ENCODE measurements at regions not wholly inside any gene's neighbourhood (a gene's known extent, or its start where the extent isn't known, plus 50 kb on each side); places are given as distances from the start of the nearest gene placed in this dataset.
A peak's percentile ranks its signal among the peaks of the same experiment; 100 is the strongest.
"Not testable (repeated sequence)": the region's sequence is repeated elsewhere in the genome, so short reads cannot be mapped to it uniquely, and the experiment has no call there.

DNA sequence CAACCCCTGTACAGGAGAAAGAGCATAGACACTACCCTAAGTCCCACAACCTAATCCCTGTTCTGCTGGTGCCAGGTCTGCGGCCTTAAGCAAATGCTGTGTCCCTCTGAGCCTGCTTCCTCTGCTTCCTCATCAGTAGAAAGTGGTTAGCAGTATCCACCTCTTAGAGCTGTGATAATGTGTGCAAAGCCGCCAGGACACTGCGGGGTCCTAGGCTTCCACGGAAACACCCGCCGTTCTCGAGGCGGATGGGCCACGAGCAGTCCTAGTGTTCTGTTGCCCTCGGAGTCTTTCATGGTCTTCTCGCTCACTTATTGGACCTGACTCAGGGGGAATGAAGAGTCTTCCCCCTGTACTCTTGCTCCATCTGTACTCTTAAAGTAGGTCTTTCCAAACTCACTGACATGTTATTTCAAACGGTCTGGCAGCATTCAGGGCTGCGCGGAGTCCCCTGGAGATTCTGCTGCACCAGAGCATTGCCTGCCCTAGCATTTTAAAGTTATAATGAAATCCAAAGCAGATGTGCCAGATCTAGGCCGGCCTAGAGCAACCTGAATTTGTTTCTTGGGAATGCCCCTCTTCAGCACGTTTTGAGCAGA lies 107.2 kb upstream of the ZNF236 start:
- no peak for DNase-seq

DNA sequence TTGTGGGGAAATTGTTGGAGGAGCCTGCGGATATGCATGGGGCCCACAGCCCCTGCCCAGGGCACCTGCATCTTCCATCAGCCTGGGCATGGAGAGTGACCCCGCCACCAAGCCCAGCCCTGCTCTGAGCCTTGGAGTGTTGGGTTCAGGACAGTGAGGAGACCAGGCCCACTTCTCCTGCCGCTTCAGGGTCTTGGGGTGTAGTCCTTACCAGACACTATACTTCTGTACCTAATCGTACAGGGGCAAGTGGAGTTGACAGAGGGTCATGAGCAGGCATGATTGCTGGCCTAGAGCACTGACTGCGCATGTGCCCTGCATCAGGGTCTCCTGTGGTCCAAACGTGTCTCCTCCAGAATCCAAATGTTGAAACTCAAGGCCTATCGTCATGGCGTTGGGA lies 108.9 kb upstream of the ZNF236 start:
- DNase-seq = no peak

- DNase-seq = no peak
These were observed 109.7 kb upstream of the ZNF236 start for GRCh38 chr18:76712511-76713140.

DNA sequence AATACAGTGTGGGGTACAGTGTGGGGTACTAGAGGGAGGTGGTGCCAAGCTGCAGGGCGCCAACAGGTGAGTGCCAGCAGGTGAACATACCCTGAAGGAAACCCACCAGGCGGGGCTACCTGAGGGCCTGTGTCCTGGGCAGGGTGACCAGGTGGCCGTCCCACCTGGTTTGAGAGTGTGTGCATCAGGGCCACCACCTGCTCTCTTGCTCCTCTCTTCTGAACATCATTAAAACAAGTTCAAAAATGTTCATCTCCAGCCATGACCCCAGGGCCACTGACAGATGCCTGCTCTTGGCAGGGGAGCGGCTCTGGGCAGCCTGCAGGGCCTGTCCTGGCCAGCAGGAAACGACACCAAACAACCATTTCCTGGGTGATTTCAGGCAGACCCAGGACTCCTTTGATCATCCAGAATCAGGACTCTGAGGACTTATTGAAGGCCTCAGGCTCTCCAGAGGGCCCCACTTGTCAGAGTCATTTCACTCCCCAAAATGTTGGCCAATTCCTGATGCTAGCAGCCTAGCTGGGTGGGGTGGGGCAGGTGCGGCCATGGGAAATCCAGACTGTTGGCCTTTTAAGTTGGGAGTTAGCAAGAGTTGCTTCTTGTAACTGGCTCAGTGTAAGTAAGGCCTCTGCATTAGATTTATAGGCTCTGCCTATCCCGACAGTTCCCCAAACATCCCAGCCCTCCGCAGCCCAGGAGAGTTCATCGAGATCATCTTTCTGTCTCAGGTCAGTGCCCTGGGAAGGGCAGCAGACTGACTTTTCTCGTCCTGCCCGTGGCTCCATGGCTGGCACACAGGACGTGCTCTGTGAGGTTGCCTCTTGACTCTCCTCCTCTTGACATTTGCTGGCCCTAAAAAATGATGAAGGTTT lies 111.5 kb upstream of the ZNF236 start:
- no peak for DNase-seq

- peak; percentile 52 for DNase-seq
These were observed 112.4 kb upstream of the ZNF236 start for GRCh38 chr18:76709659-76710645.

- no peak for DNase-seq
These were observed 113.5 kb upstream of the ZNF236 start for GRCh38 chr18:76708722-76709353.

- DNase-seq = no peak
These were observed 114.2 kb upstream of the ZNF236 start for GRCh38 chr18:76708071-76708721.

DNA sequence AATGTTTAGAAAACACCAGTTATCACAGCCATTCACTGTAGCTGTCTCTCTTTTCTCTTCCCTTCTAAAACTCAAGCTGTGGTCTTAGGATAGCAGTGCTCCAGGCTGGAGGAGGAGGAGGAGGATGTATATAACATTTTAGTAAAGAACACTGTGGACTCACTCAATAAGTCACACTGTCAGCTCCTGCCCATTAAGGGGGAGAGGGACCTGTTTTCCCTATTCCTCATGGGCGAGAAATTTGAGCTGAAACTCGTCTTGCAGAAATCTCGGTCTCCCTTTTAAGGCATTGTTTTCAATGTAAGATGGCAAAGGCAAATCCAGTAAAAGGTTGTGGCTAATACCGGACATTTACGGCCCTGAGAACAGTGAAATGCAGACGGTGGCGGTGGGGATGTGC lies 114.8 kb upstream of the ZNF236 start:
- no peak for DNase-seq

- DNase-seq = not testable (repeated sequence)
These were observed 117.8 kb upstream of the ZNF236 start for GRCh38 chr18:76704589-76704988.

- DNase-seq = no peak
These were observed 122.4 kb upstream of the ZNF236 start for GRCh38 chr18:76699923-76700322.

DNA sequence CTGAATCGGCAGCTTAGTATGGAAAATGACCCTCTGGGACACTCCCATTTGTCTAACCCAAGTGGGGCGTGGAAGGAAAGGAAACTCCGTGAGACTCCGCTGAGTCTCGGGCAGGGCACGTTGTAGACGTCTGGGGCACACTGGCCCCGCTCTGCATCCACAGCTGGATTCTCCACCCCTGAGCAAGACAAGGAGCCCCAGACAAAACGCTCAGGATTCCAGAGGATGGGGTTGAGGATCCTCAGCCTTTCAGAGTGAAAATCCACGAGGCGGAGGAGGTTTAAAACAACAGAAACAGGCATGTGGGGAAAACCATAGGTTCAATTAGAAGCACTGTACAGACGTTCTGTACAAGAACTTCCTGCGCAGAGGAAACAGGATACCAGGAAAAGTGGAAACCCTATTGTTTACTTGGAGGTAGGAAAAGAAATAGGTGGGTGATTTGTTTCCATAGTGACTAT lies 124.9 kb upstream of the ZNF236 start:
- DNase-seq = no peak

DNA sequence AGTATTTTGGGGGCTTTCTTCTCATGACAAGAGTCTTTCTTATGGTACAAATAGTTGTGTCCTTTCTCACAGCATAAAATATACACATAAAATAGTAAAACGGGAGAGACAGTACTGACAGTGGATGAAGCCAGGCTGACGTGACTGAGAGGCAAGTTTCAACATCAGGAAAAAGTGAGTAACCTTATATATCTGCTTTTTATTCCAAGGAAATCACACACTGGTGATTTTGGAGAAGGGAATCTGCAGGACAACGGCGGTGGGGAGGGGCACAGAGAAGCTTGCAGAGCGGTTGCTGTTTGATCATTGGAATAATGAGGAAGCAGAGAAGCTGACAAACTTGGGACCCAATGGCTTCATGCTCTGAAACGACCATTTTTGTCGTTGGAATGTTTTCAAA lies 130.6 kb upstream of the ZNF236 start:
- DNase-seq = no peak

GRCh38 chr18:76689646-76690264 lies 132.6 kb upstream of the ZNF236 start:
- DNase-seq = no peak

GRCh38 chr18:76688724-76689472 lies 133.5 kb upstream of the ZNF236 start:
- DNase-seq = no peak

DNA sequence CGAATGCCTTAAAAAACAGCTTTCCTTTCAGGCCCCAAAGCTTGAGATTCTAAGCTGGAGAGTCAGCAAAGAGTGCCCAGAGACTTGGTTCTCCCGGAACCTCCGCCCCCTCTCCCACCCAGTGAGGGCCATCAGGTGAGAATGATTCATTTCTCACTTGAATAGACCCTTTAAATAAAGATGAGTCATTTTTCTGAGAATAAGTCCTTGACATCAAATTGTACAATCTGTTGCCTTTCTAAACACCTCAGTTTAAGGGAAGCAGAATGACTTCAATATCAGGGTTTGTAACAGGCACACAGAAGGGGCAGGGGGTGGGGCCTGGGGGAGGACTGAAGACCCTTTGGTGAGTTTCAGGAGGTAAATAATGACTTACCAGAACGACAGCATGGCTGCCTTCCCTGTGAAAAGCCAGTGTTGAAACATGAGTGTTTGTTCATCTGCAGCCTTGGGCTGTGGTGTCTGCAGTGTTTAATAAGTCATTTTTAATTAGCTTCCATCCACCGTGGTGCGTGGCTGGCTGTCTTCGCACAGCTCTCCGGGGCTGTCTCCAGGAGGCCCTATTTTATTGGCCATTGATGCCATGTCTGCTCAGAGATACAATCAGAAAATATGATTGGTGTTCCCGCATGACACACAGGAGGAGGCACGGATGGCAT lies 134.9 kb upstream of the ZNF236 start:
- peak; percentile 7 for DNase-seq

DNA sequence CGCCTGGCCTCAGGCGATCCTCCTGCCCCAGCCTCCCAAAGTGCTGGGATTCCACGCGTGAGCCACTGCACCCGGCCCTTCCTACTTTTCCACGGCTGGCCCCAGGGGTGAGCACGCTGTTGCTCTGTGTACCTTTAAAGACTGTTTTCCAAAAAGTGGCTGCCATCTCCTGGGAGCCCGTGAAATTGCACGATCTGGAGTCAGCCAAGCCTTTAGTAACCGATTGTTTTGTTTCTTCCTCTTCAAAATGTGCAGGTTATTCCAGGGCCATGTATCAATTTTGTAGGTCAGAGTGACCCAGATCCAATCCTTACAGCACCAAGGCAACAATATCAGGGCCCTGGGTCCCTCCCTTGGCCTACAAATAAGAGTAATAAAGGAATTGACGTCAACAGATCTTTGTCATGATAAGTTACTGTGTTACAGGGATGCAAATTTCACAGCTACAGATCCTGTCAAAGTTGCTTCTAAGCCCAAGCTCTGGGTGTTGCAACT lies 135.6 kb upstream of the ZNF236 start:
- DNase-seq = no peak

DNA sequence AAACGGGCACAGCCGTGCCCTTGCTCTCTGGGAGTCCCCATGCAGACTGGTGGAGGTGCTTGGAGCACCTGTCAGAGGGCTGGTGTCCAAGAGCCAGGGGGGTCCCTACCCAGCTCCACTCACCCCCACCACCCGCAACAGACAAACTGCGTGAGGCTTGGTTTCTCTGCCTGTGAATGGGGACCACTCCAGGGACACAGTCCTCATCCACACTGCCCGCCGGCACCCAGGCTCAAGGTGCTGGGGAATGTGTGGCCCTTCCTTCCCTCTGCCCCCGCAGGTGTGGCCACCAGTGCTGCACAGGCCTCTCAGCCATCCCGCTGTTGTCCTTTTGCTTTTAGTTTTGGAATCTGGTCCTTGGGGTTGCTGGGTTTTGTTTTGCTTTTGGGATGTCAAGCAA lies 136.5 kb upstream of the ZNF236 start:
- no peak for DNase-seq

- no peak for DNase-seq
These were observed 137.0 kb upstream of the ZNF236 start for GRCh38 chr18:76685402-76685801.

- no peak for DNase-seq
These were observed 138.1 kb upstream of the ZNF236 start for GRCh38 chr18:76684265-76684664.

DNA sequence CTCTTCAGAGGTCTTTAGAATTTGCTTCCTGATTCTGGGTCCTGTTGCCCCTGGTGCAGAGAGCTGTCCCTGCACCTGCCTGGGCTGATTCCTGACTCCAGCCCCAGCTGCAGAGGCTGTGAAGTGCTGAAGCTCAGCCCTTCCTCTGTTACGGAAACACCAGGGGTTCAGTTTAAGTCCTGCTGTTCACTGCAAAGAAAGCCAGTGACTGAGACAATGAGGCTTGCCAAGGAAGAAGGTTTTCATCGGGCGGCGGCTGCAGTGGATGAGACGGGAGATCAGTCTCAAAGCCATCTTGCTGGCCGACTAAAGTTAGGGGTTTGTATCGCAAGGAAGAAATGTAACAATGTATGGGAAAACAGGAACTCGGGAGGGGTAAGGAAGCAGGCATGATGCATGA lies 142.4 kb upstream of the ZNF236 start:
- no peak for DNase-seq
